ENCODE measurements at regions not wholly inside any gene's neighbourhood (a gene's known extent, or its start where the extent isn't known, plus 50 kb on each side); places are given as distances from the start of the nearest gene placed in this dataset.
"Not testable (repeated sequence)": the region's sequence is repeated elsewhere in the genome, so short reads cannot be mapped to it uniquely, and the experiment has no call there.

GRCh38 chr16:26493751-26494150 is 573.0 kb upstream of the C16orf82 start:
- TF ChIP-seq MAX (IDR thresholded peaks at IDR 0.05; ENCODE audit: low read depth, low read length), result no peak
- TF ChIP-seq POLR2A (IDR thresholded peaks at IDR 0.05; ENCODE audit: extremely low read depth, insufficient read length), result no peak
- no peak for TF ChIP-seq CTCF (IDR thresholded peaks at IDR 0.05; ENCODE audit: low read depth, low read length)
- TF ChIP-seq MYC (IDR thresholded peaks at IDR 0.05; ENCODE audit: low read depth, low read length), result no peak
- DNase-seq (ENCODE audit: low read depth), result no peak
- H3K4me3 ChIP-seq (ENCODE audit: low read depth, low read length), result no peak overlapping the region

- no peak overlapping the region for H3K4me3 ChIP-seq (ENCODE audit: low read depth, low read length)
- no peak for DNase-seq (ENCODE audit: low read depth)
- TF ChIP-seq POLR2A (IDR thresholded peaks at IDR 0.05; ENCODE audit: extremely low read depth, insufficient read length) (no peak), CTCF (IDR thresholded peaks at IDR 0.05; ENCODE audit: low read depth, low read length) (no peak), MAX (IDR thresholded peaks at IDR 0.05; ENCODE audit: low read depth, low read length) (no peak)
Measured at GRCh38 chr16:26497896-26498295, 568.8 kb upstream of the C16orf82 start.

GRCh38 chr16:26500326-26500725 is 566.4 kb upstream of the C16orf82 start:
- no peak overlapping the region for H3K4me3 ChIP-seq (ENCODE audit: low read depth, low read length)
- DNase-seq (ENCODE audit: low read depth), result no peak
- TF ChIP-seq CTCF (IDR thresholded peaks at IDR 0.05; ENCODE audit: low read depth, low read length), result no peak
- no peak for TF ChIP-seq MAX (IDR thresholded peaks at IDR 0.05; ENCODE audit: low read depth, low read length)
- TF ChIP-seq MYC (IDR thresholded peaks at IDR 0.05; ENCODE audit: low read depth, low read length), result no peak
- no peak for TF ChIP-seq POLR2A (IDR thresholded peaks at IDR 0.05; ENCODE audit: extremely low read depth, insufficient read length)

GRCh38 chr16:26505496-26505895 is 561.2 kb upstream of the C16orf82 start:
- TF ChIP-seq MYC (IDR thresholded peaks at IDR 0.05; ENCODE audit: low read depth, low read length) (no peak), CTCF (IDR thresholded peaks at IDR 0.05; ENCODE audit: low read depth, low read length) (no peak), POLR2A (IDR thresholded peaks at IDR 0.05; ENCODE audit: extremely low read depth, insufficient read length) (no peak), MAX (IDR thresholded peaks at IDR 0.05; ENCODE audit: low read depth, low read length) (no peak)
- H3K4me3 ChIP-seq (ENCODE audit: low read depth, low read length), result no peak overlapping the region
- DNase-seq (ENCODE audit: low read depth), result no peak

- DNase-seq (ENCODE audit: low read depth); H3K4me3 ChIP-seq (ENCODE audit: low read depth, low read length): not testable (repeated sequence)
Measured at GRCh38 chr16:26508946-26509345, 557.8 kb upstream of the C16orf82 start.

- H3K4me3 ChIP-seq (ENCODE audit: low read depth, low read length), result no peak overlapping the region
- TF ChIP-seq MAX (IDR thresholded peaks at IDR 0.05; ENCODE audit: low read depth, low read length), result no peak
- TF ChIP-seq POLR2A (IDR thresholded peaks at IDR 0.05; ENCODE audit: extremely low read depth, insufficient read length), result no peak
- no peak for TF ChIP-seq CTCF (IDR thresholded peaks at IDR 0.05; ENCODE audit: low read depth, low read length)
- no peak for TF ChIP-seq MYC (IDR thresholded peaks at IDR 0.05; ENCODE audit: low read depth, low read length)
- DNase-seq (ENCODE audit: low read depth), result no peak
Measured at GRCh38 chr16:26510924-26511323, 555.8 kb upstream of the C16orf82 start.
